Heart left ventricle (tissue), 13 donors: ENCODE measurements at regions not wholly inside any gene's neighbourhood (a gene's known extent, or its start where the extent isn't known, plus 50 kb on each side); places are given as distances from the start of the nearest gene placed in this dataset.

Experiments
- POLR2A ChIP-seq, 2 donors: fragments of 450-650 bp; IDR thresholded peaks; one replicate each; pipeline ENCODE4 v1.6.1; 2017; ENCODE audit warnings: antibody characterized with exemption in 2 of 2, mild to moderate bottlenecking in 2 of 2, moderate library complexity in 2 of 2
- TF ChIP-seq, protein P1 (sequence below), 12 donors: fragments of 200-600 bp; sonication (generic) in 4 of 12; IDR thresholded peaks; one replicate each; pipeline versions ENCODE4 v1.5.0 to v1.8.0; 2018 to 2022; ENCODE audit warnings: antibody characterized with exemption in 12 of 12, mild to moderate bottlenecking in 5 of 12
- donor health status: ischemic (EF 13 %, LVEDD 7.1; RV severe dilation, severe dysfunction).
- donor health status: DM: no; HTN: yes; CAD: no.
- donor health status: DM: no; HTN: no; CAD: no.
- donor health status: ischemic (EF 25% LVEDD 6.9; RV normal size, moderate dysfunction).
- donor health status: ischemic (EF 25% LVEDD 5.7; RV mildly dilated, moderate dysfunction).
- donor health status: ischemic (EF 35%, LVEDD 5.7; RV mildly dilated, moderate dysfunction).
- donor health status: nonischemic (EF 11% LVEDD 7.7; RV severe dilation, severe dysfunction).
- donor health status: DM: yes; HTN: yes; CAD: no.
- donor health status: PGD.
- donor health status: ischemic (EF 29% LVEDD 5.4; RV normal size, mild dysfunction).
- donor health status: nonischemic (EF 23%, LVEDD 6.1; RV moderate dilation, normal function).

DNA sequence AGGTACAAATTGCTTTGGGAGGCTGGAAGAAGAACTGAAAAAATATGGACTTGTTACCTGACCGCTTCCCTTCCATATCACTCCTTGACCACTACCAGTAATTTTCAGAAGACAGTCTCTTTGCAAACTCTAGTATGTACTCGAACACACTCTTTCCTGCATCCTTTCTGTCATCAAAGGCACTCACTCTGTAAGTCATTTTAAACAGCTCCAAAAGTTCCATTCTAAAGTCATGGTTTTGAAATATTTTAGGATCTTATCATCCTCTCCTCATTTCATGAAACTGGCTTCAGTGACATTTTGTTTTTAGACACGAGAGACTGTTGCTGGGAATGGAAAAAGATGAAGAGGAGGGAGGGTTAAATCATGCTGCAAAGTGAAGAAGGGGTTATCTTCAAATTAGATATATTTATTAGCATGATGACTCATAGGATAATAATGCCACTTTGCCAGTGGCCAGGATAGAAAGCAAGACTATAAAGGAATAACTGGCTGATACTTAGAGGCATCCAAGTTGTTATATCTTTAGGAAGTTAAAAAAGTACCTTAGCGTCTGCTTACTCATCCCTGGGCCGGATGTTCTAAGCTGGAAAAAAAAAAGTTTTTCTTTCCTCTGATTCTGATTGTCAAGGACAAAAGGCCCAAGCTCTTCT lies 549.3 kb downstream of the METTL15 start:
- TF ChIP-seq, protein P1, sequence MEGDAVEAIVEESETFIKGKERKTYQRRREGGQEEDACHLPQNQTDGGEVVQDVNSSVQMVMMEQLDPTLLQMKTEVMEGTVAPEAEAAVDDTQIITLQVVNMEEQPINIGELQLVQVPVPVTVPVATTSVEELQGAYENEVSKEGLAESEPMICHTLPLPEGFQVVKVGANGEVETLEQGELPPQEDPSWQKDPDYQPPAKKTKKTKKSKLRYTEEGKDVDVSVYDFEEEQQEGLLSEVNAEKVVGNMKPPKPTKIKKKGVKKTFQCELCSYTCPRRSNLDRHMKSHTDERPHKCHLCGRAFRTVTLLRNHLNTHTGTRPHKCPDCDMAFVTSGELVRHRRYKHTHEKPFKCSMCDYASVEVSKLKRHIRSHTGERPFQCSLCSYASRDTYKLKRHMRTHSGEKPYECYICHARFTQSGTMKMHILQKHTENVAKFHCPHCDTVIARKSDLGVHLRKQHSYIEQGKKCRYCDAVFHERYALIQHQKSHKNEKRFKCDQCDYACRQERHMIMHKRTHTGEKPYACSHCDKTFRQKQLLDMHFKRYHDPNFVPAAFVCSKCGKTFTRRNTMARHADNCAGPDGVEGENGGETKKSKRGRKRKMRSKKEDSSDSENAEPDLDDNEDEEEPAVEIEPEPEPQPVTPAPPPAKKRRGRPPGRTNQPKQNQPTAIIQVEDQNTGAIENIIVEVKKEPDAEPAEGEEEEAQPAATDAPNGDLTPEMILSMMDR (IDR thresholded peaks at IDR 0.05) = no peak
- TF ChIP-seq POLR2A (IDR thresholded peaks at IDR 0.05) = no peak
